Lower lobe of right lung (tissue), 2 donors: ENCODE measurements at regions not wholly inside any gene's neighbourhood (a gene's known extent, or its start where the extent isn't known, plus 50 kb on each side); places are given as distances from the start of the nearest gene placed in this dataset.

ENCODE experiments used
- ATAC-seq, 2 donors: fragments of 200-7000 bp; cut with Tn5 transposase; one replicate each; pipeline ENCODE4 v1.9.1; 2020 to 2022; ENCODE audit warnings: mild to moderate bottlenecking in 2 of 2, moderate library complexity in 2 of 2
- DNase-seq: peaks from one replicate; pipeline ENCODE4 v3.0.0-alpha.2; 2020
- H3K27ac ChIP-seq: fragments of 200-600 bp; one replicate; pipeline ENCODE4 v1.8.0; 2022
- H3K27me3 ChIP-seq: fragments of 200-600 bp; one replicate; pipeline ENCODE4 v1.8.0; 2022; ENCODE audit warnings: low read depth
- H3K36me3 ChIP-seq: fragments of 200-600 bp; one replicate; pipeline ENCODE4 v1.8.0; 2022; ENCODE audit warnings: mild to moderate bottlenecking
- H3K4me1 ChIP-seq: fragments of 200-600 bp; one replicate; pipeline ENCODE4 v1.8.0; 2022
- H3K4me3 ChIP-seq: fragments of 200-600 bp; one replicate; pipeline ENCODE4 v1.8.0; 2022; ENCODE audit warnings: mild to moderate bottlenecking
- H3K9me3 ChIP-seq: fragments of 200-600 bp; one replicate; pipeline ENCODE4 v1.8.0; 2022
- intact Hi-C: fragments of 100-400 bp; cut with DNase I; formaldehyde crosslinking; loops from one replicate; pipeline ENCODE4 v1.11.0; 2022
- TF ChIP-seq, protein P1 (sequence below): fragments of 200-600 bp; IDR thresholded peaks from one replicate; pipeline ENCODE4 v1.8.0; 2022; ENCODE audit warnings: antibody characterized with exemption, mild to moderate bottlenecking
- donor health status: DM: no; HTN: yes; CAD: no; lungs with severe emphysema.

DNA sequence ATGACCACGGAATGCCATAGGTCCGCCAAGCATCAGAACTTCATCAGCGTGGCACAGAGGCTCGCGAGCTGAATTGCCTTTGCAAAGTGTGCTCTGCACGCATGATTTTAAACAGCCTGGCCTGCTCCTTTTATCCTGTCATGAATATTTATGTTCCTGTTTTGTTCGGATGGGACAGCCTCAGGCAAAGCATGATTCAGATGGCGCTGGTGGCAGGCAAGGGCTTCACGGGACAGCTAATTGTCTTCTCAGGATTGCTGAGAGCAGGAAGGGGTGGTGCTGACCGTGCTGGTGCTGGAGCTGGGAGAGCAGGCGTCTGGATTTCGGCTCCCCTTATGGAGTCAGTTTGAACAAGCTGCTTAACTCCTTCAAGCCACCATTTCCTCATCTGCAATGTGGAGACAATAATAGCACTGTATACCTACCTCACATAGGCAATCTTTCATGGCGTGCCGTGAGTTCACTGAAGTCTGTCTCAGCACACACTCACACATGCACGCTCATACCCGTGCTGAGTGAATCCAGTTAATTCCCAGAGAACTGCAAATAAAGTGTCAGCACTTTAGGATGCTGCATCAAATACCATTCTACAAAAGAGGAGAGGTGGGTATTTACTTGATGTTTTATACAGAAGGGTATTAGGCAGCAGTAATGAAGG lies 79.7 kb upstream of the APCDD1 start:
- TF ChIP-seq, protein P1, sequence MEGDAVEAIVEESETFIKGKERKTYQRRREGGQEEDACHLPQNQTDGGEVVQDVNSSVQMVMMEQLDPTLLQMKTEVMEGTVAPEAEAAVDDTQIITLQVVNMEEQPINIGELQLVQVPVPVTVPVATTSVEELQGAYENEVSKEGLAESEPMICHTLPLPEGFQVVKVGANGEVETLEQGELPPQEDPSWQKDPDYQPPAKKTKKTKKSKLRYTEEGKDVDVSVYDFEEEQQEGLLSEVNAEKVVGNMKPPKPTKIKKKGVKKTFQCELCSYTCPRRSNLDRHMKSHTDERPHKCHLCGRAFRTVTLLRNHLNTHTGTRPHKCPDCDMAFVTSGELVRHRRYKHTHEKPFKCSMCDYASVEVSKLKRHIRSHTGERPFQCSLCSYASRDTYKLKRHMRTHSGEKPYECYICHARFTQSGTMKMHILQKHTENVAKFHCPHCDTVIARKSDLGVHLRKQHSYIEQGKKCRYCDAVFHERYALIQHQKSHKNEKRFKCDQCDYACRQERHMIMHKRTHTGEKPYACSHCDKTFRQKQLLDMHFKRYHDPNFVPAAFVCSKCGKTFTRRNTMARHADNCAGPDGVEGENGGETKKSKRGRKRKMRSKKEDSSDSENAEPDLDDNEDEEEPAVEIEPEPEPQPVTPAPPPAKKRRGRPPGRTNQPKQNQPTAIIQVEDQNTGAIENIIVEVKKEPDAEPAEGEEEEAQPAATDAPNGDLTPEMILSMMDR: no peak
- Histone ChIP-seq H3K36me3 (no peaks in the 10 kb centered on the region), H3K9me3 (no peaks in the 10 kb centered on the region), H3K4me3 (no peak overlapping the region), H3K4me1 (peaks cover 6% of the 10 kb centered on the region), H3K27ac (no peak overlapping the region), H3K27me3 (no peaks in the 10 kb centered on the region)
- DNase-seq (no peak), ATAC-seq (no peak)
- intact Hi-C loops: no loop called here

DNA sequence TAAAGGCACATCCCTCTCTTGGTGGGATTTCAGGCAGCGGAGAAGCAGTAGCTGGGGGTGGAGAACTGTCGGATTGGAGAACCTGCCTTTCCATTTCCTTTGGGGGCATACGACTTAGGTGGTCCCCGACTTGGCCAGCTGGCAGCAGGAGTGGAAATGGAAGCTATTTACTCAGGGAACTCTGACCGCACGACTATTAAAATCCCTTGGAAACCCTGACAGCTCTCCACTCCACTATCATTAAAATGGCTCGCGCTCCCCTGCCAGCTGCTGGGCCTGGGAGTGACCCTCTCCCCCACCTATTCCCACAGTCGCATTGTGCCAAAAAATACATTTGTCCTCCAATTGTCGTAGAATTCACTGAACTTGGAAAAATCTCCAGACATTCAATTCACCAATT lies 77.7 kb upstream of the APCDD1 start:
- H3K9me3 ChIP-seq: no peaks in the 10 kb centered on the region
- no peak overlapping the region for H3K27ac ChIP-seq
- intact Hi-C loops: no loop called here
- TF ChIP-seq, protein P1: no peak
- no peaks in the 10 kb centered on the region for H3K36me3 ChIP-seq
- no peak overlapping the region for H3K4me3 ChIP-seq
- no peak for ATAC-seq
- H3K27me3 ChIP-seq: no peaks in the 10 kb centered on the region
- DNase-seq: no peak
- H3K4me1 ChIP-seq: peaks cover 6% of the 10 kb centered on the region

DNA sequence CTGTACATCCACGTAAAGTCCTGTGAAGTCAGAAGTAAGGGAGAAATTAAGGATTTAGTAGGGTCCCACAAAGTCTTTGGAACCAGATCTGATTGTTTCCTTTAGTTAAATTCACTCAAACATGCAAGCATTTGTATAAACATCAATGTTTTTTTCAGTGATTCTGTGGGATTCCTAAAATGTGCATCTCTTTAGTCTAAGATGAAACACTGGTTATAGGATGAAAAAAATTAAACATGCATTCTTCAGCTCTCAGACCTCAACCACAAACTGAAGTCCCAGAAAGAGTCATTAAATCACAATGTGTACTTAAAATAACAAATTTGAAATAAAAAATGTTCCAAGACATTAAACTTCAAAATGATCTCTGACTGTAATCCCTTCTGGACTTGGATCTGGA lies 76.5 kb upstream of the APCDD1 start:
- Histone ChIP-seq H3K9me3 (no peaks in the 10 kb centered on the region), H3K4me1 (peaks cover 6% of the 10 kb centered on the region), H3K27me3 (no peaks in the 10 kb centered on the region), H3K36me3 (no peaks in the 10 kb centered on the region), H3K27ac (no peak overlapping the region), H3K4me3 (no peak overlapping the region)
- DNase-seq (no peak), ATAC-seq (no peak)
- intact Hi-C loops: no loop called here
- TF ChIP-seq, protein P1: no peak

DNA sequence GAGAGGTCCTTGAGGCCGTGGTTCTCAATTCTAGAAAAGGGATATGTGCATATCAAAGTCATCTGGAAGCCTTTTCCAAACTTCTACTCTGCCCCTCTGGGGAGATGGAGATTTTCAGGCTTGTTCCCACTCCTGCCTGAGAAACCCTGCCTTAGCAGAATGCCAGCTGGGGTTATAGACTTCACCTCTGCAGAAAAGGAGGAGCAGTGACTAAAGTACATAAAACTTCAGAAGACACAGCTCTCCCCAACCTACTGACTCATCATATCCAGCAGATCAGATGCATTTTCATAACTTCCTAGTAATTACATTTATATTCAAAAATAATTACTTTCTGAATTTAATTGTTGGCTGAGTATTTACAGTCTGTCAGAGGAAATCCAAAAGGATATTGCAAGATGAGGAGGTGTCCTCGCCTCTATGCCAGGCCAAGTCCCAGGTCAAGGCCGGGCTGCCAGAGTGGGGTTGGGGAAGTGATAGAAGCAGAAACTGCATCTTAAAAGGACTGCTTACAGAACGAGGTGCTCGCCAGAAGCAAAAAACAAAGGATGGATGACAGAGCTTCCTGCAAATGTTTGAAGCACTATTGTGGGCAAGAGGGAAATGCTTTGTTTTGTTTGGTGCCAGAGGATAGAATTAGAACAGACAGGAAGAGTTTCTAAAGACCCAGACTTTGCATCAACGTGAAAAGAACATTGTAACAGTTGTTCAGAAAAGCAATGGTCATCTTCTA lies 75.6 kb upstream of the APCDD1 start:
- ATAC-seq (no peak), DNase-seq (no peak)
- TF ChIP-seq, protein P1: no peak
- intact Hi-C loops: no loop called here
- peaks cover 6% of the 10 kb centered on the region for H3K4me1 ChIP-seq
- no peaks in the 10 kb centered on the region for H3K36me3 ChIP-seq
- H3K4me3 ChIP-seq: no peak overlapping the region
- no peak overlapping the region for H3K27ac ChIP-seq
- no peaks in the 10 kb centered on the region for H3K27me3 ChIP-seq
- no peaks in the 10 kb centered on the region for H3K9me3 ChIP-seq

DNA sequence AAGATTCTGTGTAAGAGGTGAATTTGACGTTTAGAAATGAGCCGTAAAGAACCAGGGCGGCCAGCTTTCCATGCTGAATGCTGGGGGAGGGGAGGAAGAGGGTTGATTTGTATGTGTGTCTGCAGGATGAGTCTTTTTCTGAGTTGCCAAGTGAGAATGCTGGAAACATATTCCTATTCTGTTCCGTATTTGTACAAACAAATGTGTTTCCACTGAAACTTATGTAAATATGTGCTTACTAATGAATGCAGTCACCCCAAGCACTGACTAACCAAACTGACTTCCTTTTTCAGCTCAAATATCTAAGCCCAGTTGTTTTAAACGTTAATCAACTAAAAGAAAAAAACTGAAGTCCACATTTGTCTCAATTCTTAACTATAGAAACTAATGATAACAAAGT lies 74.9 kb upstream of the APCDD1 start:
- Histone ChIP-seq H3K27me3 (no peaks in the 10 kb centered on the region), H3K27ac (no peak overlapping the region), H3K4me1 (peaks cover 6% of the 10 kb centered on the region), H3K9me3 (no peaks in the 10 kb centered on the region), H3K4me3 (no peak overlapping the region), H3K36me3 (no peaks in the 10 kb centered on the region)
- TF ChIP-seq, protein P1: no peak
- intact Hi-C loops: no loop called here
- DNase-seq (no peak), ATAC-seq (no peak)
